Esophagus squamous epithelium (tissue), 5 donors: ENCODE measurements at regions not wholly inside any gene's neighbourhood (a gene's known extent, or its start where the extent isn't known, plus 50 kb on each side); places are given as distances from the start of the nearest gene placed in this dataset.

Experiments used
- DNase-seq: peaks from one replicate; lab custom pipeline; 2025; lab: John Stamatoyannopoulos, UW
- H3K27ac ChIP-seq, 4 donors: fragments of 200-600 bp; sonication (generic); one replicate each; pipeline ENCODE4 v1.5.1; 2016 to 2019; ENCODE audit warnings: mild to moderate bottlenecking in 1 of 4
- H3K27me3 ChIP-seq, 4 donors: fragments of 200-600 bp; sonication (generic); 1 replicate in 3 of 4; 2 replicates in 1 of 4; pipeline versions ENCODE4 v1.5.1 to v1.6.0; 2017 to 2021; ENCODE audit warnings: antibody characterized with exemption in 1 of 4
- H3K36me3 ChIP-seq, 3 donors: fragments of 200-600 bp; sonication (generic); one replicate each; pipeline ENCODE4 v1.5.1; 2016 to 2019
- H3K4me1 ChIP-seq, 3 donors: fragments of 200-600 bp; sonication (generic); one replicate each; pipeline ENCODE4 v1.5.1; 2017 to 2019
- H3K4me3 ChIP-seq, 4 donors: fragments of 200-600 bp; sonication (generic); 1 replicate in 3 of 4; 2 replicates in 1 of 4; pipeline ENCODE4 v1.5.1; 2016 to 2019; ENCODE audit warnings: mild to moderate bottlenecking in 2 of 4, moderate library complexity in 1 of 4
- H3K9me3 ChIP-seq, 3 donors: fragments of 200-600 bp; sonication (generic); one replicate each; pipeline ENCODE4 v1.5.1; 2016 to 2019
- CTCF ChIP-seq, 6 experiments: fragments of 450-650 bp in 4 of 6; fragments of 200-600 bp in 2 of 6; sonication (generic) in 2 of 6; IDR thresholded peaks; one replicate each; pipeline ENCODE4 v1.5.1; 2016 to 2019; ENCODE audit warnings: antibody characterized with exemption in 6 of 6, mild to moderate bottlenecking in 4 of 6, moderate library complexity in 4 of 6
- POLR2A ChIP-seq, 4 donors: fragments of 450-650 bp; IDR thresholded peaks; one replicate each; pipeline ENCODE4 v1.6.1; 2017; ENCODE audit warnings: antibody characterized with exemption in 4 of 4, mild to moderate bottlenecking in 4 of 4, moderate library complexity in 3 of 4
- WGBS, 2 donors: methylation state at CpG; one replicate each; pipeline ENCODE4 v1.1.5; 2018; 5-methylcytosine and 5-hydroxymethylcytosine counted together
- intact Hi-C: fragments of 100-400 bp; cut with DNase I; formaldehyde crosslinking; loops from one replicate; pipeline ENCODE4 v1.15.0; 2022
- donor health status: DM: yes; HTN: yes; CAD: no.

GRCh38 chr1:181175955-181176354 is 87.5 kb downstream of the IER5 start:
- H3K9me3 ChIP-seq = peaks cover 0 to 14% (median 12%) of the 10 kb centered on the region in 3 donors
- 98 to 99% methylated on average over 5 of the region's 5 CpGs for WGBS, 2 donors
- peaks cover 0 to 13% (median 3%) of the 10 kb centered on the region in 3 donors for H3K4me1 ChIP-seq
- no peak for DNase-seq
- peaks cover 0 to 12% (median 0%) of the 10 kb centered on the region in 4 donors for H3K27me3 ChIP-seq
- no peaks in the 10 kb centered on the region for H3K36me3 ChIP-seq
- TF ChIP-seq POLR2A (IDR thresholded peaks at IDR 0.05) (no peak), CTCF (IDR thresholded peaks at IDR 0.05) (no peak)
- H3K27ac ChIP-seq = no peak overlapping the region
- no peak overlapping the region for H3K4me3 ChIP-seq
- intact Hi-C loops = no loop called here

DNA sequence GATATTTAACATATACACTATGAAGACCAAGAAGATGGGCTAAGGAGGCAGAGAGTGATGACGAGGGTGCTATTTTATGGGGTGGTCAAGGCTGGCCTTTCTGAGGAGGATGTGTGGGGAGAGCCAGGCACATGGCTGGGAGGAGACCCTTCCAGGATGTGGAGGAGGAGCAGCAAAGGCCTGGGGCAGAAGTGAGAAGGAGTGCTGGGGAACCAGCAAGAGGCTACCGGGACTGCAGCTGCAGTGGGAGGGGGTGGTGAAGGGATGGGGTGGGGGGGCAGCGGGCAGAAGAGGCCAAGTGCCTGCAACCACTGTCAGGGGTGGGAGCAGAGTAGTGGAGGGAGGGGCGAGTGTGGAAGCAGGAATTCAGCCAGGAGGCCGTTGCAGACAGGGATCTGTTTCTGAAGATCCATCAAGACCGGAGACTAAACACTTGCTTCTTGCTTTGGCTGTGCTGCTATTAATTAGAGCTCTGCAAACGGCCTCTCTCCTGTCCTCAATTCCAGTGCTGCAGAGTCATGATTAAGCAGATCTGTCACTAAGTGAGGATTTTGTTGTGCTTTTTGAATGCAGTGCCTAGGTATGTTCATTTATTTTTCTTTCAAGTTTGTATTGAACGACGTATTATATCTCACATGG is 89.9 kb downstream of the IER5 start:
- 52 to 57% methylated on average over 8 to 9 of the region's 9 CpGs for WGBS, 2 donors
- H3K9me3 ChIP-seq = peaks cover 0 to 7% (median 1%) of the 10 kb centered on the region in 3 donors
- no peak overlapping the region for H3K27ac ChIP-seq
- TF ChIP-seq CTCF (IDR thresholded peaks at IDR 0.05) (no peak), POLR2A (IDR thresholded peaks at IDR 0.05) (no peak)
- peaks cover 0 to 13% (median 3%) of the 10 kb centered on the region in 3 donors for H3K4me1 ChIP-seq
- intact Hi-C loops = no loop called here
- no peak overlapping the region for H3K4me3 ChIP-seq
- DNase-seq = no peak
- peaks cover 0 to 12% (median 0%) of the 10 kb centered on the region in 4 donors for H3K27me3 ChIP-seq
- no peaks in the 10 kb centered on the region for H3K36me3 ChIP-seq

DNA sequence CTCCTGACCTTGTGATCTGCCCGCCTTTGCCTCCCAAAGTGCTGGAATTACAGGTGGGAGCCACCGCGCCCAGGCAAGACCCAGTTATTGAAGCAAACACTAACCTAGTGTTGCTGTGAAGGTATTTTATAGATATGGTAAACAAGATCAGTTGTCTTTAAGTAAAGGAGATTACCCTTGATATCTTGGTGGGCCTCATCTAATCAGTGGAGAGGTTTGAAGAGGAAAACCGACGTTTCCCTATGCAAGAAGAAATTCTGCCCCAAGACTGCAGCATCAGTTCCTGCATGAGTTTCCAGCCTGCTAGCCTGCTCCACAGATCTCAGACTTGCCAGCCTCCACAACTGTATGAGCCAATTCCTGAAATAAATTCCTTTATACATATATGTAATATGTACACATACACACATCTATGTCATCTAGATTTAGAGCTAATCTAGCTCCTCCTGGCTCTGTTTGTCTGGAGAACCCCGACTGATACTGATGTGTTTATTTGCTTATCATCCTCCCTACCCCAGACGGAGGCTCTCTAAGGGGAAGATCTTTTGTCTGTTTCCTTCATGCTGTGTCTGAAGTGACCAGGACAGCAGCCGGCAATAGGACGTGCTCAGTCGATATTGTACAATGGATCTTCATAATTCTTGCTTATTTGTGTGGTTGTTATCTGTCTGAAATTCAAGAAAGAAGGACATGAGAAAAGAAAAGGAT is 90.9 kb downstream of the IER5 start:
- no peak overlapping the region for H3K4me3 ChIP-seq
- no peaks in the 10 kb centered on the region for H3K36me3 ChIP-seq
- peaks cover 0 to 13% (median 3%) of the 10 kb centered on the region in 3 donors for H3K4me1 ChIP-seq
- no peaks in the 10 kb centered on the region for H3K9me3 ChIP-seq
- 72 to 73% methylated on average over 7 to 9 of the region's 10 CpGs for WGBS, 2 donors
- H3K27me3 ChIP-seq = peaks cover 0 to 21% (median 0%) of the 10 kb centered on the region in 4 donors
- H3K27ac ChIP-seq = no peak overlapping the region
- TF ChIP-seq CTCF (IDR thresholded peaks at IDR 0.05) (no peak), POLR2A (IDR thresholded peaks at IDR 0.05) (no peak)
- intact Hi-C loops = no loop called here
- no peak for DNase-seq

DNA sequence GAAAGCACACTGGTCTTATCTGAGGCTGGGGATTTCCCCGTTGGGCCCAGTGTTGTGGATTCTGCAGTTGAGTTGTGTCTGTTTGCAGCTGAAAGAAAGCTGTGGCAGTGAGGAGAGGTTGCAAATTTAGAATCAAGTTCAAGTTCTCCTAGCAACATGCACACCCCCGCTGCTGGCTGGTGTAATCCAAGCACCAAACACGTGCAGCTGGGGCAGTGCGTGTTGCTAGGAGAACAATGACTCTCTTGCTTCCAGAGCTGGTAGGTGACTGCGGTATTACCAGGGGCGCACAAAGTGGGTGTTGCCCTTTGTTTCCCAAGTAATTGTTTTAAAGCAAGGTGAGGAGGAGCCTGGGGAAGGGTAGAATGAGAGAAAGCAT is 91.5 kb downstream of the IER5 start:
- DNase-seq = no peak
- WGBS, 2 donors = 19 to 30% methylated on average over 6 of the region's 6 CpGs
- Histone ChIP-seq H3K27ac (no peak overlapping the region), H3K4me3 (no peak overlapping the region), H3K27me3 (peaks cover 0 to 27% (median 0%) of the 10 kb centered on the region in 4 donors), H3K4me1 (peaks cover 0 to 13% (median 3%) of the 10 kb centered on the region in 3 donors), H3K36me3 (no peaks in the 10 kb centered on the region), H3K9me3 (no peaks in the 10 kb centered on the region)
- intact Hi-C loops = no loop called here
- TF ChIP-seq POLR2A (IDR thresholded peaks at IDR 0.05) (no peak), CTCF (IDR thresholded peaks at IDR 0.05) (no peak)

DNA sequence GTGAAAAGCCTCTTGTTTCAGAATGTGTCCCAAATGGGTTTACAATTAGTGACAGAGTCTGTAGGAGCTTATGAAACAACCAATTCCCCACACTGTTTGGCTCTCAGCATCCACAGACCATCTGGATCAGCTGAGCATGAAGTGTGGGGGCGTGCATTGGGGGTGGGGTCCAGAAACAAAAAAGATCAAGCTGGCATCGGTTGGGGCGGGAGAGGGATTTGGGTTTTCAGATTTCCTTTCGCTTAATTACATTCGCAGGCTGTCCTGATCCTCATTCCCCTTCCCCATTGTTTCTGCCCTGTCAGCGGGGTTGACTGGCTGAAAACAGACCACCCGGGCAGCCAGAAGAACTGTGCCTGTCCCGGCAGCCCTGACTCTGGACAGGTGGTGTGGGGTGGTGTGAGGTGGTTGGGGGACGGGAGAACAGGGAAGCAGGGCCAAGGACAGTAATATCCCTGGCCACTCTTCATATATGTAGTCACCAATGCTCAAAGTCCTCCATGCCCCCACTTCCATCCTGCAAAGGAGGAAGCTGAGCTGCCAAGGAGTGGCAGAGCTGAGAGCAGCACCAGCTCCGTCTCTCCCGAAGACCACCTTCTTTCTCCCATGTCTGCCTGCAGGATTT is 92.0 kb downstream of the IER5 start:
- Histone ChIP-seq H3K27me3 (peaks cover 0 to 31% (median 0%) of the 10 kb centered on the region in 4 donors), H3K4me1 (peaks cover 0 to 13% (median 3%) of the 10 kb centered on the region in 3 donors), H3K4me3 (no peak overlapping the region), H3K9me3 (no peaks in the 10 kb centered on the region), H3K36me3 (no peaks in the 10 kb centered on the region), H3K27ac (no peak overlapping the region)
- intact Hi-C loops = no loop called here
- WGBS, 2 donors = 67 to 71% methylated on average over 9 to 11 of the region's 11 CpGs
- no peak for DNase-seq
- TF ChIP-seq CTCF (IDR thresholded peaks at IDR 0.05) (no peak), POLR2A (IDR thresholded peaks at IDR 0.05) (no peak)
